SK-N-SH (cell line): ENCODE measurements at regions not wholly inside any gene's neighbourhood (a gene's known extent, or its start where the extent isn't known, plus 50 kb on each side); places are given as distances from the start of the nearest gene placed in this dataset.

ENCODE experiments used
- CTCF ChIA-PET: fragments of 300-600, 350-600 bp; formaldehyde crosslinking; extraction: SDS; loops from one replicate; lab custom pipeline; 2021; lab: Yijun Ruan, JAX
- POLR2A ChIA-PET: fragments of 350-600 bp; sonication (Branson Sonifier 250); formaldehyde crosslinking; extraction: SDS; loops from one replicate; lab custom pipeline; 2020; ENCODE audit warnings: antibody characterized with exemption, inconsistent platforms; lab: Yijun Ruan, JAX
- DNase-seq: peaks from one replicate; pipeline ENCODE4 v3.0.0; 2012
- H2AFZ ChIP-seq: fragments of 200-600 bp; sonication (generic); 2 replicates; pipeline ENCODE4 v1.8.1; 2016; ENCODE audit warnings: antibody characterized with exemption, mild to moderate bottlenecking, low read depth
- H3F3A ChIP-seq: fragments of 200-600 bp; sonication (generic); replicated peaks from 2 replicates; pipeline ENCODE3; 2016; ENCODE audit warnings: antibody characterized with exemption, mild to moderate bottlenecking; ENCODE audit not compliant: insufficient read depth
- H3K27ac ChIP-seq, 2 experiments: fragments of 200-500 bp in 1 of 2; fragments of 200-600 bp in 1 of 2; sonication (Bioruptor generic) in 1 of 2; sonication (generic), shearing (Covaris generic) in 1 of 2; 2 replicates each; pipeline versions ENCODE4 v1.5.1 to v1.6.1; 2014 to 2016; ENCODE audit warnings: low read depth in 2 of 2, inconsistent platforms in 1 of 2, low read length in 1 of 2, mild to moderate bottlenecking in 1 of 2, mixed read lengths in 1 of 2
- H3K27me3 ChIP-seq: fragments of 200-600 bp; sonication (generic), shearing (Covaris generic); 2 replicates; pipeline ENCODE4 v1.6.1; 2016; ENCODE audit warnings: mixed run types; ENCODE audit not compliant: insufficient read depth
- H3K36me3 ChIP-seq, 2 experiments: fragments of 200-500 bp in 1 of 2; fragments of 200-600 bp in 1 of 2; sonication (Bioruptor generic) in 1 of 2; sonication (generic) in 1 of 2; replicated peaks in 1 of 2; 2 replicates each; pipeline versions ENCODE3 to v1.5.1; 2014 to 2016; ENCODE audit warnings: low read length in 1 of 2, mild to moderate bottlenecking in 1 of 2; ENCODE audit not compliant: insufficient read depth in 2 of 2, control insufficient read depth in 1 of 2
- H3K4me1 ChIP-seq, 2 experiments: fragments of 200-500 bp in 1 of 2; fragments of 200-600 bp in 1 of 2; sonication (Bioruptor generic) in 1 of 2; sonication (generic), shearing (Covaris generic) in 1 of 2; 2 replicates each; pipeline versions ENCODE4 v1.5.1 to v1.6.1; 2014 to 2016; ENCODE audit warnings: low read depth in 1 of 2, low read length in 1 of 2, mixed run types in 1 of 2; ENCODE audit not compliant: insufficient read depth in 2 of 2, control insufficient read depth in 1 of 2
- H3K4me2 ChIP-seq: fragments of 200-600 bp; sonication (generic), shearing (Covaris generic); 2 replicates; pipeline ENCODE4 v1.6.1; 2017; ENCODE audit warnings: mixed run types
- H3K4me3 ChIP-seq, 2 experiments: fragments of 200-500 bp in 1 of 2; fragments of 200-600 bp in 1 of 2; sonication (Bioruptor generic) in 1 of 2; sonication (generic), shearing (Covaris generic) in 1 of 2; 2 replicates each; pipeline versions ENCODE4 v1.5.1 to v1.8.1; 2014 to 2016; ENCODE audit warnings: low read depth in 2 of 2, inconsistent platforms in 1 of 2, low read length in 1 of 2, mild to moderate bottlenecking in 1 of 2, mixed read lengths in 1 of 2, moderate library complexity in 1 of 2
- H3K79me2 ChIP-seq: fragments of 200-600 bp; sonication (generic); 2 replicates; pipeline ENCODE4 v1.8.1; 2017; ENCODE audit warnings: mild to moderate bottlenecking; ENCODE audit not compliant: insufficient read depth
- H3K9ac ChIP-seq: fragments of 200-600 bp; sonication (generic); 2 replicates; pipeline ENCODE4 v1.6.1; 2017; ENCODE audit warnings: mixed run types
- H3K9me2 ChIP-seq: fragments of 200-600 bp; sonication (generic); 2 replicates; pipeline ENCODE4 v1.6.1; 2017; ENCODE audit warnings: mixed run types
- H3K9me3 ChIP-seq: fragments of 200-600 bp; sonication (generic); 2 replicates; pipeline ENCODE4 v1.6.1; 2017; ENCODE audit warnings: mixed run types, mild to moderate bottlenecking, moderate library complexity
- H4K20me1 ChIP-seq: fragments of 200-600 bp; sonication (generic); 2 replicates; pipeline ENCODE4 v1.6.1; 2017; ENCODE audit warnings: mild to moderate bottlenecking, mixed run types; ENCODE audit not compliant: insufficient read depth
- CHD2 ChIP-seq: fragments of 150-350 bp; IDR thresholded peaks from 2 replicates; pipeline ENCODE4 v1.6.1; 2018; ENCODE audit warnings: low read length; ENCODE audit not compliant: partially characterized antibody
- ELF1 ChIP-seq: IDR thresholded peaks from 2 replicates; pipeline ENCODE4 v1.4.0; 2012
- EP300 ChIP-seq, 2 experiments: IDR thresholded peaks; 2 replicates each; pipeline versions ENCODE4 v1.4.0 to v1.6.1; 2012; ENCODE audit warnings: borderline replicate concordance in 1 of 2, low read depth in 1 of 2, low read length in 1 of 2
- FOXJ3 ChIP-seq: sonication (generic); formaldehyde crosslinking; IDR thresholded peaks from 2 replicates; pipeline ENCODE4 v1.5.1; 2020; ENCODE audit warnings: mild to moderate bottlenecking, missing genetic modification reagents
- NRF1 ChIP-seq: IDR thresholded peaks from 2 replicates; pipeline ENCODE4 v1.6.1; 2012; ENCODE audit warnings: low read depth, mild to moderate bottlenecking, low read length
- RFX5 ChIP-seq: IDR thresholded peaks from 2 replicates; pipeline ENCODE4 v1.6.1; 2012; ENCODE audit warnings: mild to moderate bottlenecking, improper control_type of control experiment, low read length
- RXRA ChIP-seq: IDR thresholded peaks from 2 replicates; pipeline ENCODE4 v1.4.0; 2012; ENCODE audit warnings: low read depth, mild to moderate bottlenecking, borderline replicate concordance
- SIN3A ChIP-seq: IDR thresholded peaks from 2 replicates; pipeline ENCODE4 v1.6.1; 2012; ENCODE audit warnings: low read depth, mild to moderate bottlenecking, low read length, moderate library complexity, borderline replicate concordance
- SMC3 ChIP-seq: IDR thresholded peaks from 2 replicates; pipeline ENCODE4 v1.6.1; 2012; ENCODE audit warnings: low read depth, low read length, improper control_type of control experiment
- TAF1 ChIP-seq: IDR thresholded peaks from 2 replicates; pipeline ENCODE4 v1.6.1; 2012; ENCODE audit warnings: low read depth, mild to moderate bottlenecking, low read length, moderate library complexity, borderline replicate concordance
- TEAD4 ChIP-seq: IDR thresholded peaks from 2 replicates; pipeline ENCODE4 v1.4.0; 2012; ENCODE audit warnings: mild to moderate bottlenecking, borderline replicate concordance; ENCODE audit not compliant: insufficient read depth
- YY1 ChIP-seq: IDR thresholded peaks from 2 replicates; pipeline ENCODE4 v1.4.0; 2012; ENCODE audit warnings: low read depth, mild to moderate bottlenecking
- whole genome bisulfite sequencing: methylation state at CpG from one replicate; pipeline ENCODE4 v1.1.6; 2017; ENCODE audit warnings: low lambda C conversion rate; 5-methylcytosine and 5-hydroxymethylcytosine counted together
- TF ChIP-seq, protein P1 (sequence below): fragments of 200-600 bp; sonication (generic); IDR thresholded peaks from 2 replicates; pipeline ENCODE4 v1.6.1; 2017; ENCODE audit warnings: antibody characterized with exemption, mild to moderate bottlenecking, moderate library complexity
- TF ChIP-seq, protein P2 (sequence below): IDR thresholded peaks from 2 replicates; pipeline ENCODE4 v1.4.0; 2012; ENCODE audit warnings: low read depth, borderline replicate concordance
- TF ChIP-seq, protein P3 (sequence below): fragments of 150-350 bp; IDR thresholded peaks from 2 replicates; pipeline ENCODE4 v1.6.1; 2016; ENCODE audit warnings: mild to moderate bottlenecking, low read depth, low read length
- TF ChIP-seq, protein P4 (sequence below): IDR thresholded peaks from 2 replicates; pipeline ENCODE4 v1.6.1; 2012; ENCODE audit warnings: mild to moderate bottlenecking, low read depth, low read length, moderate library complexity

DNA sequence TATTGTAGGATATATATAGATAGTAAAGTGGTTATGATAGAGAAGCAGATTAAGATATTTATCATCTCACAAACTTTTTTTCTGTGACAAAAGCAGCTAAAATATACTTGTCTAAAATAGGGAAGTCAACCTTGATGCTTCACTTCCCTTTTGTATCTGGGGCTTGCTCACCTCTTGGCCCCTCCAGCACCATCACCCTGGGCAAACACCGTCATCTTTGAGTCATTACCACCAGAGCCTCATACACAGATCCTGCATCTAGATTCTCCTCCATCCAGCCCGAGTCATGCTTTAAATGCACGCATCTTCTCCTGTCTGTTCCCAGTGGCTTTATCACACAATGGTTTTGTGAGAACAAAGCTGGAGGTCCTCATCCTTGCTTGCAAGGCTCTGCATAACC is 1062.7 kb upstream of the EEF2KMT start:
- WGBS, result 33% methylated on average over 3 of the region's 3 CpGs
- Histone ChIP-seq H3K27ac (no peak overlapping the region), H3K9me3 (no peaks in the 10 kb centered on the region), H3K4me3 (no peak overlapping the region), H2AFZ (no peak overlapping the region), H3K9me2 (no peaks in the 10 kb centered on the region), H3F3A (no peaks in the 10 kb centered on the region), H3K36me3 (no peaks in the 10 kb centered on the region), H3K4me1 (no peaks in the 10 kb centered on the region; a peak in 2 of 4 replicates), H3K27me3 (no peaks in the 10 kb centered on the region), H3K4me2 (no peak overlapping the region), H4K20me1 (no peaks in the 10 kb centered on the region), H3K79me2 (no peaks in the 10 kb centered on the region), H3K9ac (no peak overlapping the region)
- TF ChIP-seq EP300 (IDR thresholded peaks at IDR 0.05; ENCODE audit: borderline replicate concordance in 1 of 2, low read depth in 1 of 2, low read length in 1 of 2) (no peak), NRF1 (no peak), YY1 (no peak), ELF1 (no peak), FOXJ3 (CRISPR knock-in tag) (no peak), SIN3A (no peak), SMC3 (no peak), CHD2 (no peak), TEAD4 (no peak), RXRA (no peak), RFX5 (no peak), TAF1 (no peak)
- TF ChIP-seq, protein P1, sequence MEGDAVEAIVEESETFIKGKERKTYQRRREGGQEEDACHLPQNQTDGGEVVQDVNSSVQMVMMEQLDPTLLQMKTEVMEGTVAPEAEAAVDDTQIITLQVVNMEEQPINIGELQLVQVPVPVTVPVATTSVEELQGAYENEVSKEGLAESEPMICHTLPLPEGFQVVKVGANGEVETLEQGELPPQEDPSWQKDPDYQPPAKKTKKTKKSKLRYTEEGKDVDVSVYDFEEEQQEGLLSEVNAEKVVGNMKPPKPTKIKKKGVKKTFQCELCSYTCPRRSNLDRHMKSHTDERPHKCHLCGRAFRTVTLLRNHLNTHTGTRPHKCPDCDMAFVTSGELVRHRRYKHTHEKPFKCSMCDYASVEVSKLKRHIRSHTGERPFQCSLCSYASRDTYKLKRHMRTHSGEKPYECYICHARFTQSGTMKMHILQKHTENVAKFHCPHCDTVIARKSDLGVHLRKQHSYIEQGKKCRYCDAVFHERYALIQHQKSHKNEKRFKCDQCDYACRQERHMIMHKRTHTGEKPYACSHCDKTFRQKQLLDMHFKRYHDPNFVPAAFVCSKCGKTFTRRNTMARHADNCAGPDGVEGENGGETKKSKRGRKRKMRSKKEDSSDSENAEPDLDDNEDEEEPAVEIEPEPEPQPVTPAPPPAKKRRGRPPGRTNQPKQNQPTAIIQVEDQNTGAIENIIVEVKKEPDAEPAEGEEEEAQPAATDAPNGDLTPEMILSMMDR, result no peak
- TF ChIP-seq, protein P2, sequence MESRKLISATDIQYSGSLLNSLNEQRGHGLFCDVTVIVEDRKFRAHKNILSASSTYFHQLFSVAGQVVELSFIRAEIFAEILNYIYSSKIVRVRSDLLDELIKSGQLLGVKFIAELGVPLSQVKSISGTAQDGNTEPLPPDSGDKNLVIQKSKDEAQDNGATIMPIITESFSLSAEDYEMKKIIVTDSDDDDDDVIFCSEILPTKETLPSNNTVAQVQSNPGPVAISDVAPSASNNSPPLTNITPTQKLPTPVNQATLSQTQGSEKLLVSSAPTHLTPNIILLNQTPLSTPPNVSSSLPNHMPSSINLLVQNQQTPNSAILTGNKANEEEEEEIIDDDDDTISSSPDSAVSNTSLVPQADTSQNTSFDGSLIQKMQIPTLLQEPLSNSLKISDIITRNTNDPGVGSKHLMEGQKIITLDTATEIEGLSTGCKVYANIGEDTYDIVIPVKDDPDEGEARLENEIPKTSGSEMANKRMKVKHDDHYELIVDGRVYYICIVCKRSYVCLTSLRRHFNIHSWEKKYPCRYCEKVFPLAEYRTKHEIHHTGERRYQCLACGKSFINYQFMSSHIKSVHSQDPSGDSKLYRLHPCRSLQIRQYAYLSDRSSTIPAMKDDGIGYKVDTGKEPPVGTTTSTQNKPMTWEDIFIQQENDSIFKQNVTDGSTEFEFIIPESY, result no peak
- TF ChIP-seq, protein P3, sequence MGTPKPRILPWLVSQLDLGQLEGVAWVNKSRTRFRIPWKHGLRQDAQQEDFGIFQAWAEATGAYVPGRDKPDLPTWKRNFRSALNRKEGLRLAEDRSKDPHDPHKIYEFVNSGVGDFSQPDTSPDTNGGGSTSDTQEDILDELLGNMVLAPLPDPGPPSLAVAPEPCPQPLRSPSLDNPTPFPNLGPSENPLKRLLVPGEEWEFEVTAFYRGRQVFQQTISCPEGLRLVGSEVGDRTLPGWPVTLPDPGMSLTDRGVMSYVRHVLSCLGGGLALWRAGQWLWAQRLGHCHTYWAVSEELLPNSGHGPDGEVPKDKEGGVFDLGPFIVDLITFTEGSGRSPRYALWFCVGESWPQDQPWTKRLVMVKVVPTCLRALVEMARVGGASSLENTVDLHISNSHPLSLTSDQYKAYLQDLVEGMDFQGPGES, result no peak
- TF ChIP-seq, protein P4, sequence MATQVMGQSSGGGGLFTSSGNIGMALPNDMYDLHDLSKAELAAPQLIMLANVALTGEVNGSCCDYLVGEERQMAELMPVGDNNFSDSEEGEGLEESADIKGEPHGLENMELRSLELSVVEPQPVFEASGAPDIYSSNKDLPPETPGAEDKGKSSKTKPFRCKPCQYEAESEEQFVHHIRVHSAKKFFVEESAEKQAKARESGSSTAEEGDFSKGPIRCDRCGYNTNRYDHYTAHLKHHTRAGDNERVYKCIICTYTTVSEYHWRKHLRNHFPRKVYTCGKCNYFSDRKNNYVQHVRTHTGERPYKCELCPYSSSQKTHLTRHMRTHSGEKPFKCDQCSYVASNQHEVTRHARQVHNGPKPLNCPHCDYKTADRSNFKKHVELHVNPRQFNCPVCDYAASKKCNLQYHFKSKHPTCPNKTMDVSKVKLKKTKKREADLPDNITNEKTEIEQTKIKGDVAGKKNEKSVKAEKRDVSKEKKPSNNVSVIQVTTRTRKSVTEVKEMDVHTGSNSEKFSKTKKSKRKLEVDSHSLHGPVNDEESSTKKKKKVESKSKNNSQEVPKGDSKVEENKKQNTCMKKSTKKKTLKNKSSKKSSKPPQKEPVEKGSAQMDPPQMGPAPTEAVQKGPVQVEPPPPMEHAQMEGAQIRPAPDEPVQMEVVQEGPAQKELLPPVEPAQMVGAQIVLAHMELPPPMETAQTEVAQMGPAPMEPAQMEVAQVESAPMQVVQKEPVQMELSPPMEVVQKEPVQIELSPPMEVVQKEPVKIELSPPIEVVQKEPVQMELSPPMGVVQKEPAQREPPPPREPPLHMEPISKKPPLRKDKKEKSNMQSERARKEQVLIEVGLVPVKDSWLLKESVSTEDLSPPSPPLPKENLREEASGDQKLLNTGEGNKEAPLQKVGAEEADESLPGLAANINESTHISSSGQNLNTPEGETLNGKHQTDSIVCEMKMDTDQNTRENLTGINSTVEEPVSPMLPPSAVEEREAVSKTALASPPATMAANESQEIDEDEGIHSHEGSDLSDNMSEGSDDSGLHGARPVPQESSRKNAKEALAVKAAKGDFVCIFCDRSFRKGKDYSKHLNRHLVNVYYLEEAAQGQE, result no peak
- DNase-seq, result no peak
- CTCF ChIA-PET, result interaction anchor here (0.6 to 2.0 kb wide), 2 partner anchors 17 to 21 kb away, joined by 3 to 5 read pairs; no protein-coding TSS in a partner anchor
- POLR2A ChIA-PET, result no interaction called here
